NCI-H748 (cell line): ENCODE measurements at regions not wholly inside any gene's neighbourhood (a gene's known extent, or its start where the extent isn't known, plus 50 kb on each side); places are given as distances from the start of the nearest gene placed in this dataset.
"Not testable (repeated sequence)": the region's sequence is repeated elsewhere in the genome, so short reads cannot be mapped to it uniquely, and the experiment has no call there.

Experiments used
- DNase-seq: peaks from one replicate; lab custom pipeline; 2025; ENCODE audit not compliant: unreplicated experiment; lab: John Stamatoyannopoulos, UW

DNA sequence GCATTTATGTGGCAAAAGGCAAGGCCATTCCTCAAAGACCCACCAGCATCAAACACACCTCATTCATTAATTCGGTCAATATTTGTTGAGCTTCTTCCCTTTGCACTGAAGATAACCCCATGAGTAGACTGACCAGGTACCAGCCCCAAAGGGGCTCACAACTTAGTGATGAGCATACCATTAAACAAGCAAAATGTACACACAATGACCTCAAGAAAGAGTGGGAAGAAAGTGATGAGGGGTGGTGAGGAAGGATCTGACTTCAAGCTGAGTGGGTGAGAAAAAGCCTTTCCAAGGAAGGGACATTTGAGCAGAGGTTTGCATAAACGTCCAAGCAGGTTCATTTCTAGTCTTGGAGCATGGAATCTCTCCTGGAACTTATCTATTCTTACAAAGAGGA, 562.5 kb downstream of the TOX3 start:
- DNase-seq = no peak

GRCh38 chr16:51982715-51983680, 563.9 kb downstream of the TOX3 start:
- peak; percentile 72 for DNase-seq

- no peak for DNase-seq
Measured at GRCh38 chr16:51981725-51982124, 565.2 kb downstream of the TOX3 start.

GRCh38 chr16:51977506-51977905, 569.4 kb downstream of the TOX3 start:
- not testable (repeated sequence) for DNase-seq

GRCh38 chr16:51971184-51971583, 575.8 kb downstream of the TOX3 start:
- DNase-seq = peak; percentile 55

GRCh38 chr16:51968749-51969148, 578.2 kb downstream of the TOX3 start:
- DNase-seq = no peak

- no peak for DNase-seq
Measured at GRCh38 chr16:51967646-51968045, 579.3 kb downstream of the TOX3 start.

DNA sequence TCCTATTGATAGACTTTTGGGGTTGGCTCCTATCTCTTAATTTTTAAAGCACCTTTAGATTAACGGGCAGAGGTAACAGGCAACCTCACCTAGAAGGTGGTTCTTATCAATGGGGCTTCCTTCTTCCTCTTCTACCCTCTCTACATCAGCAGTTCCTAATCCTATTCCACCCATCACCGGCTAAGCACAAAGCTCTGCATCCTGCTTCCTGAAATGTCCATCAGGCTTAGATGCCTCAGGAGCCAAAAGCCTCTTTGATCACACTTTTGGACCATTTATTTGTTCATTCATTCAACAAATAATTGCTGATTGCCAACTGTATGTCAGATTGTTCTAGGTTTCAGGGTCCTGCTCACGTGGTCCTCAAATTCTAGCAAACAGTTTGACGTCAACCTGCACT, 586.0 kb downstream of the TOX3 start:
- DNase-seq = no peak

DNA sequence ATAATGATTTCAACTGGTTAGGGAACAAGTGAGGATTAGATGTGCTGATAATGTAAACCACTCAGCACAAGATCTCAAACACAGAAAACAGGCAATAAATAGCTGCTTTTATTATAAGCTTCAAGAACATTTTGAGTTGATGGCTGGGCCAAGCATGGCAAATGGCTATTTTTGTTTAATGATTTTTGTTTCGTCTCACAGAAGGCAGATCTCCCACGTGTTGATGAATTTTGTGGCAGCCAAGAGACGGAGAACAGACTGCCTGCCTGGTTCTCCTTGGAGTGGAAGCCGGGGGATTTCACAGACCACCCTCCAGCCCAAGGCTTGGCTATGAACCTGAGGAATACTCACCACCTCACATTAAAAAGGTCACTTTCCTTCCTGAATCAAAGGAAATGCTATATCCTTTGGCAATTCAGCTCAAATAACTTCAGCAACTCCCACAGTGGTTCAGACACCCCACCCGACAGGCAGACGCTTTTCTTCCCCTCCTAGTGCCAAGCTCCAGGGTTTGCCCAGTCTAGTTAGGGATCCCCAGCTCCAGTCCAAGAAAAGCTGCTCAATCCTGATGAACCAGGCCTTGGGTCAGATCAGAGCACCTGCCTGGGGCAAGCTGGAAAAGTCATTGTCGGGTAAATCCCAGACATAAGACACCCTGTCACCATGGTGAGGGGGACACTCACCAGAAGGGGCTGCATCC, 593.5 kb downstream of the TOX3 start:
- no peak for DNase-seq

- no peak for DNase-seq
Measured at GRCh38 chr16:51952500-51952899, 594.4 kb downstream of the TOX3 start.

DNA sequence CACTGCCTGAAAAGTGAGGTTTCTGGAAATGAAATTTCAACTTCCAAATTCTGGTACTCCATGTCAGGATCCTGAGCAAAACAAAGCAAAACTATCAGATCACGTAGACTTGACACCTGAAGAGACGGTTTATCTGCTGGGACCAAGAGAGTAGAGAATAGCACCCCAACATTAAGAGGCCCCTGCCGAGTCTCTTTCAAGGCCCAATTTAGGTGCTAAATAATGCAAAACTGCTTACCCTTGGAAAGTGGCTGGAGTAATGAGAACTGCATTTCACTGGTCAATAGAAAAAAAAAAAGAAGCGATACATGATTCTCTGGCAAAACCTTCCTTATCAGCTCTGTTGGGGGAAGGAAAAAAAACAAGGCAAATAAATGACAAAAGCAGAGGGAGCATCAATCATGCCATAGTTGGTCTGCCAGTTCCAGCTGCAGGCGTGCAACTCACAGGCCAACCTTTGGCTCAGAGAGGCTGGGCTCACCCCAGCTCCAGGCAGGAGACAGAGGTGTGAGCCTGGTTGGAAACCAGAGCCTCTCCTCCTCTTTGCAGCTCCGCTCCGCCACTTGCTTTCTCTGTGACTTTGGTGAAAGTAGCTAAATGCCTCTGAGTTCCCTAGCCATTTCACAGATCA, 595.2 kb downstream of the TOX3 start:
- DNase-seq = peak; percentile 5

GRCh38 chr16:51950118-51950780, 596.7 kb downstream of the TOX3 start:
- no peak for DNase-seq

DNA sequence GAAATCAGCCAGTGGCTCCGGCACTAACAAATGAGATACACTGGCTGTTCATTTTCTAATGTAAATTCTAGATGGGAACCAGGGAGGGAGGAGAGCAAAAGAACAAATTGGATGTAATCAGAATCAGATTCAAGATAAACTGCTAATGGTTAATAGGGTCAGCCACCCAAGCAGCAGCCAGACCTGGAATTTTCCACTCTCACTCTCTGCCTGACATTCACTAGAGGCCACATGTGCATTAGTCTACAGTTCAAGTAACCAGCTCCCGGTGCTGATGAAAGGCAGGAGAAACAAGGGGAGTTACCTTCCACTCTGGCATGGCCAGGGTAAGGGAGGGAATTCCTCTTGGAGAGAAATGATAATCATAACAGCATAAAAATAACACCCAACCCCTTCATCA, 597.7 kb downstream of the TOX3 start:
- DNase-seq = no peak

GRCh38 chr16:51941412-51941811, 605.5 kb downstream of the TOX3 start:
- DNase-seq = no peak

DNA sequence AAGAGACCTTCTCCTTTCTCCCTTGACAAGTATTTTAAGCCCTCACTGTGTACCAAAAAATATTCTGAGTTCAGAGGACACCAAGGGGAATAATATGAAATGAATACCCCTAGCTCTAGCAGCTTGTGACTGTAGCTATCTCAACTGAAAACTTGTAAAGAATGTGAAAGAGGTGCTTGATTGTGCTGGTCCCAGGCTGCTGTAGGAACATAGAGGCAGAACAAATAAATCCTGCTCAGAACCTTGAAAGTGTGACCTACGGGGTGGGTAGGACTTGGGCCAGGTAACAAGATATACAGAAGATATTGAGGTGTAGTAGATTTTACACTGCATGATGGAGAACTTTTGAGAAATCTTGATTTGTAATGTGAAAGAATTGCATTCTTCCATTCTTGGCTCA, 606.8 kb downstream of the TOX3 start:
- DNase-seq = no peak

DNA sequence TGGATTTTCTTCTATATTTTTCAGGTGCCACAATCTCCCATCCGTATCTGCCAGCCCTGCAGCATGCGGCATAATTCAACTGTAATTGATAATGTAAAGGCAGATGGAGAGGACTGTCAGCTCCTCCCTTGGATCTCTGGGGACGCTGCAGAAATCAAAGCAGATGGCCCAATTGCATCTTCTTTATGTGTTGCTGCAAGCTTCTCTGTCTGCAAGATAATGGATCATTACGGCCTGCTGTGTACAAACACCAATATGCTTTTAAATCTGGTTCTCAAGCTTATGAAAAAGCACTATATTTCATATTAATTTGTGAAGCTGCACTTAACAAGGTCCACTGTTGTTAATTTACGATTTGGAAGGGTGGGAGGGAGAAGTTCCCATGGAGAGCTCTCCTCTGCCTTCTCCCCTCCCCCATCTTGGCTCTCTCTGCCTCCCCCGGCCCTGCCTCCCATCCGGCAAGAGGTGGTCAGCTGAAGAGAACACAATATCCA, 607.5 kb downstream of the TOX3 start:
- DNase-seq = peak; percentile 83

DNA sequence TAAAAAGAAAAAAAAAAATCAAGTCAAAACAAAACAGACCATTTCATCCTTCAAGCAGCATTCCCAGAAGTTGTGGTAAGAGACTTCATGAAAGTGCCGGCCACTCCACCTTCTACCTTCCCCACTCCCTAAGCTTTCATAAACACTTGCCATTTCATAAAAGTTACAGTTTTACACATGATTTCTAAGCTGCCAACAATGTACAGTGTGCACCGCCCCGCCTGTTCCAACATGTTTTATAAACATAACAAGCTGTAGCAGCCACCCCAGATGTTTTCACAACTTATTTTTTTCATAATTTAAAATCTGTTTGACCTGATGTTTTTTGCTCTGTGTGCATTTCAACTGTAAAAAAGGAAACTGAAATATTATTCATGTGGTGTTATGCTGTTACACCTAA, 608.1 kb downstream of the TOX3 start:
- DNase-seq = no peak

- DNase-seq = no peak
Measured at GRCh38 chr16:51937771-51938170, 609.2 kb downstream of the TOX3 start.

GRCh38 chr16:51936846-51937245, 610.1 kb downstream of the TOX3 start:
- DNase-seq = no peak

- no peak for DNase-seq
Measured at GRCh38 chr16:51932317-51932716, 614.6 kb downstream of the TOX3 start.

DNA sequence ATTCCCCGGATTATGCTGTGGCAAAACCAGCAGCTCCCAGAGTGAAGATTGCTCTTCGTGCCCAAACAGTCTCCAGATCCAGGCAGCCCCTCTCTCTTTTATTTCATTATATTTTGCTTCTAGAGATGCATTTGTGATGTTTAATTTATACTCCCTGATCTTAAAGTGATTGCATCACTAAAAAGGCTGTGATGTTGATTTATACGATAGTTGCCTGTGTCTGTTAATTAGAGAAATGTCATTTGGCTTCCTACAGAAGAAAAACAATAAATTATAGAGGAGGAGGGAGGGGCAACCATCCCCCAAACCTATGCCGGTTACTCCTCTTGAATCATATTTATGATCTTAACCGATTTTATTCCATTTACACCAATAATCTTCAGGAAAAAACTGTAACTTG, 615.3 kb downstream of the TOX3 start:
- DNase-seq = no peak
